Suppressor macrophage treated with lipopolysaccharide for 1 hour (primary cell): ENCODE measurements at regions not wholly inside any gene's neighbourhood (a gene's known extent, or its start where the extent isn't known, plus 50 kb on each side); places are given as distances from the start of the nearest gene placed in this dataset.

Experiments
- DNase-seq, 3 donors: peaks; one replicate each; pipeline ENCODE4 v3.0.0-alpha.2; 2020 to 2022

DNA sequence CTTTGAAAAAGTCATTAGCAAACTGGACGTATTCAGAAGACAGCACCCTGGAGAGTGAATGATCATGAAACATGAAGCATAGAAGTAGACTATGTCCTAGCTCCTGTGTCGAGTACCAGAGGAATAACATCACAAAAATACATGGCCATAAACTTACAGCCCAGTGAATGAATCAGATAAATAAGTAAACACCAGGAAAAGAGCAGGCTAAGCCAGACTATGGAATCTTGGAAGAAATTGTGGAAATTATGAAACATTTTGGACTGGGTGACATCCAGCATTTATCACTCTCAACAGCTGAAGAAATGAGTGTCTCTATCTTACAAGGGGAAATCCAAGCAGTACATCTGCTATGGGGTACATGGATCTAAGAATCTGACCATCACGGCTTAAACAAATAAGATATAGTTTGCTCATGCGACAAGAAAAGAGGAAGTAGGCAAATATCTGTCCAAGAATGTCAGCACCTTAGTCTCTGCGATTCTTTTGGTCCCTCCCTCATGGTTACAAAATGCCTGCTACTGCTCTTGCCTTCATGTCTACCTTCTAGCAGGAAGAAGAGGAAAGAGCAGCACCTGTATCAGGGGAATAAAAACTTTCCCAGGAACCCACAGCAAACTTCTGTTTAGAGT lies 481.5 kb downstream of the BCOR start:
- no peak for DNase-seq

DNA sequence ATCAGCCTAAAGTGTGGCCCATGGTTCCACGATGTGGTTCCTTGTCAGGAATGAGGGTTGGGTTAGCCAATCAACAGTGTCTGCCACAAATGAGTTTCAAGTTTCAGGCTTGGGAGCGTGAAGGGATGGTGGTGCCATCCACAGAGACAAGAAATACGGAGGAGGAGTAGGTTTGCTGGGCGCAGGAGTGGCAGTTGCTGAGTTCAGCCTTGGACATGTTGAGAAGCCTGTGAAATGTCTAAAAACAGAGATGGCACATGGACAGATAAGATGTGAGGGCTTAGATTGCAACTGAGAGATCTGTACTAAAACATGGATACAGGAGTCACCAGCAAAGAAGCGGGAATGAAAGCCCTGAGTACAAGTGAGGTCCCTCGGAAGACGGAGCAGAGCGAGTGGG lies 481.0 kb downstream of the BCOR start:
- no peak for DNase-seq

DNA sequence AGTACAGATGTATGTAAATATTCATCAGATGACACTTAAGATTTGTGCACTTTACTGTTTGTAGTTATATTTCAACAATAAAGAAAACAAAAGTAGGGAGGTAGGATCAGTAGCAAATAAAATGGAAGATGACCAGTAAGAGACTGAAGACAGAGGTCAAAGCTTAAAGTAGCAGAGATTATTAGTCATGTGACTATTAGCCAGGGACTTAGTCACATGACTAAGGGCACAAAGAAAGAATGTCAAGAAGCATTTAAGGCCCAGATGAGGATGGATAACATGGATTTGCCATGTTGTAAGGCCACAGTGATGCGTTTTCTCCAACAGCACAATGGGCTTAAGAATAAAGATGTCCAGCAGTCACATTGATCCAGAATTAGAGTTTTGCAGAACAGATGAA lies 479.6 kb downstream of the BCOR start:
- no peak for DNase-seq

DNA sequence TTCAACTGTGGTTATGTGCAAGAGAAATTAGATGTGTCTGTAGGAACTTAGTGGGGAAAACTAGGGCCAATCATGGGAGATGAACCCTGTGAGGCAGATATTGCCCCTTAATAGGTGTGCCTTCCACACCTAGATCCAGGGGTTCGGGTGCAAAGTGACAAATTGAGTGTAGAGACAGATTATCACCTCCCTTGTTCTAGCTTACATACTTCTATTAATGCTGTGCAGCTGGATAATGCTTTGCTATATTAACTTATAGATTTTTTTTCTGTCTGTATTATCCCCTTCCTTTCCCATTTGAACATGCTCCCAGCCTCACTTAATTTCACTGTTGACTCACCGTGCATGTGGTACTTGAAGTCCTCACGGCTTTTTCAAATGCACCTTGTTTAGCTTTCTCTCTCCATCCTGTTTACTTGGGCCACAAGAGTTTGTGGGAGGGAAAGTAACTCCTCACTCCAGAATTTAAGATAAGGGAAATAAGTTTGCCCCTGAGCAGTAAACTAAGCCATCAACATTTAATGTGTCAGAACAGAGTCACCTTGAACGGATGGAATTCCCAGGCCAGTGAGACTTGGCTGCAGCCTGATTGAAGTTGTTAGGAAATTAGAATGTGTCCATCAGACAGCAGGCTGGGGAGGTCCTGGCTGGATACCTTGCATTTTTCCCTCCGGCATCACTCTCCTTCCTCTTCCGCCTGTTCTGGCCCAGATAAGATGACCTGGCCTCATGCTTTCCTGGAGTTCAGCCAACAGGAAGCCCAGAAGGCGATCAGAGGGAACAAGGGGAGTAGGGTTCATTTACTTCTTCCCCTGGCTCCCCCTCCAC lies 478.4 kb downstream of the BCOR start:
- DNase-seq = no peak

DNA sequence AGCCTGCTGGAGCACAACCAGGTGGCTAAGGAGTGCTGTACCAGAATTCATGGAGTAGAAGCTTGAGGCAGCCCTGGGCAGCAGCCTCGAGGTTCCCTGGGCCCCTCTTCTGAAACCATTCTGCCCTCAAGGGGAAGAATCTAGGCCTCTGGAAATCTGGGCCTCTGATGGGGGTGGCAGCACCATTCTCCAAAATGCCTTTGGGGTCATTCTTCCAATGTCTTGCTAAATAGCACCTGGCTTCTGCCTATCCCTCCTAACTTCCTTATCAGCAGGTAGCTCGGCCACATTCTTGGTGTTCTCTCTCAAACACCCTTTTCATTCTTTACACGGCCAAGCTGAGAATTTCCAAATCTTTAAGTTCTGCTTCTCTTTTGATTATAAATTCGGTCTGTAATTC lies 473.6 kb downstream of the BCOR start:
- no peak for DNase-seq

DNA sequence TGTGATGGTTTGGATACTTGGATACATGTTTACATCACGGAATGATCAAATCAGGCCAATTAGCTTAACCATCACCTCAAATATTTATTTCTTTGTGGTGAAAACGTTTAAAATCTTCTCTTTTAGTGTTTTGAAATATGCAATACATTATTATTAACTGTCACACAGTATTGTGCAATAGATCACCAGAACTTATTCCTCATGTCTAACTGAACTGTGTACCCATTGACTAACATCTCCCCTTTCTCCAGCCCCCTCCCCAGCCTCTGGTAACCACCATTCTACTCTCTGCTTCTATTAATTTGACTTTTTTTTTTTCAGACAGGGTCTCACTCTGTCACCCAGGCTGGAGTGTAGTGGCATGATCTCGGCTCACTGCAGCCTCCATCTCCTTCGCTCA lies 471.9 kb downstream of the BCOR start:
- no peak for DNase-seq

DNA sequence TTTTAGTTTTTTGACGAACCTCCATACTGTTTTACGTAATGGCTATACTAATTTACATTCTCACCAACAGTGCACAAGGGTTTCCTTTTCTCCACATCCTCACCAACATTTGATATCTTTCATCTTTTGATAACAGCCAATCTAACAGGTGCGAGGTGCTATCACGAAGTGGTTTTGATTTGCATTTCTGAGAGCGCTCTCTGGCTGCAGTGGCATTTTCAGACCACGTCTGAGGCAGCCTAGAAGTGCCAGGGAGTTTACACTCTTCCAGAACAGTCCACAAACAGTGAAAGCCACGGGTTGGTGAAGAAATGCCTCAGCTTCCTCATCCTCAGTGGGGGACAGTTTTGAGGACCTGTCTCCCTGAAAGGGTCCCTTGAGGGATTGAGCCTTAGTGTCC lies 471.0 kb downstream of the BCOR start:
- DNase-seq = no peak

DNA sequence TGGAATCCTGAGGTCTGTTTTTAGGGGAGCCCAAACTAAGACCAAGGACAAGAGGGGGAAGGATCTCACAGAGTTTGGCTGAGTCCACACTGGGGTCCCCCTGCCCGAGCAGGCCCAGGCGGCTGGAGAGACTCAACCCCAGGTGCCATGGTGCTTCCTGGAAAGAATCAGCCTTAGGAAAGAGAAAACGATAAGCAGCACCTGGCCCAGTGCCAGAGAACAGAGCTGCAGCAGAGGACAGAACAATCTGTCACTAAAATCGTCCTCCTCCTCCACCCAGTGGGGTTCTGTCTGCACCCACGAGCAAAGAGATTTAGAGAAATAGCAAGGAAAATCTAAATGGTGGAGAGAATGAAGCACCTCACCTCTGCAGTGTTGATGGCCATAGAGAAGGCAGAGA lies 470.5 kb downstream of the BCOR start:
- no peak for DNase-seq

DNA sequence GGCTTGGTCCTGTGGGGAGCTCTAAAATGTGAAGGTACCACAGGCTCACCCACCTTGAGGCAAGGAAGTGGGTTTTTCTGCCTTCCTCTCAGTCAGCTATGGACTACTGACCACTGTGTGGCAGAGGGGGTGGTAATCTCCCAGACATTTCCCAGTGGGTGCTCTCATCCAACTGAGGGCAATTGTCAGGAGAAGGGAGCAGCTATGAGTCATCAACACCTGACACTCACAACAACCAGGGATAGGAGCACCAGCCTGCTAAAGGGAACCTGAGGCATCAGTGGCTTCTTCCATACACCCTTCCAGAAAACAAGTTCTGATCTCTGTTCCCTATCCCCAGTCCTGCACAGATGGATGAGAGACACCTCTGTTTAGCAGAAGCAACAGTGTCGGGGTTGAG lies 468.8 kb downstream of the BCOR start:
- no peak for DNase-seq

DNA sequence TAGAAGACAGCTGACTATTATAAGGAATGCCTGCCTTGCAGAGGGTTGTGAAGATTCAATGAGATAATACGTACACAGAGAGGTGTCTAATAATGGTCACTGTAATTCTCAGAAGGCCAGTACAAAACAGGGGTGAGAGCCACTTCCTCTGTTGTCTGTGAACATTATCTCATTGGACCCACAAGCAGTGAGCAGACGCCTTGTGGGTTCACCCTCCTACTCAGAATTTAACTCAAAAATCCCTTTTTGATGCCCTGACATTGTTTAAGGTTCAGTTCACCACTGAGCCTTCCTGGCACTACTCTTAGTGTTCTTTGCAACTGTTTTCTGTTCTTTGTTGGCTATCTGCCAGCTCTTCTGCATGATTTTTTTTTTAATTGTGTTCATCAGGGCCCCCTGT lies 467.4 kb downstream of the BCOR start:
- peak in 2 of 3 donors; percentile 21 to 45 for DNase-seq

DNA sequence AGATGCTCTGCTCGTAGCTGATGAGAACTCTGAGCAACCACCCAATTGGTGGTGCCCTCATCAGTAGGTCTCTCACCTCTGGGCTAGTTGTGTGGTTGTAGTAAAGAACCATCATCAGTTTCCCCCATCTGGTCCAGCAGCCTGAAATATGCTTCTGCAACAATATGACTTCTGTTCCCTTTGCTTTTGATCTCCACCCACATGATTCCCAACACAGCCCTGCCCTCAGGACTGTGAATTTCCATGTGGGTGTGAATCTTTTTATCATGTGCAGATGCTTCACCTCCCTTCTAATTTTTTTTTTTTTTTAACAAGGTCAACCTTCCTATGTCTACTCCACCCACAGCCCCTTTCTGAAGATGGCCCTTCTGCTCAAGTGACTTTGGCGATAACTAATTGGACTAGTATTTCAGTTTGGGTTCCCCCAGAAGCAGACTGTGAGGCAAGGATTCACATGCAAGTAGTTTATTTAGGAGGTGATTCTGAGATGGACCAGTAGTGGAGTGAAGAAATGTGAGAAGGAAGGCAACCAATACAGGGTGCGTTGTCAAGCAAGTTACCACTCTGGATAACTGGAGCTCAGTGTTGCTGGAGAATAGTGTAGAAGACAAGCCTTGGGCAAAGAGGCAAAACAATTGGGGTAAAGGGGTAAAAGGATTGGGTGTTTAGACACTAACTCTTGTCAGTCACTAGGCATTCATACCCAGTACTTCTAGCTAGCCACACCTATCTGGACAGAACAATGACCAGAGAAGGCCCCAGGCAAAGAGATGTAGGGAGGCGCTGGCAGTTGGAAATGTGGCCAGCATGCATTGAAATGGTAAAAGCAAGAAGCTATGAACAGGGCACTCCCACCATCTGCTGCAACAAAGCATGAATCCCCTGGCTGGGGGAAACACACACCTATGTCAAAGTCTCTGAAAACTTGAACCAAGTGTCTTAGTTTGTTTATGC lies 466.2 kb downstream of the BCOR start:
- DNase-seq = peak; percentile 26 to 51 (median 46)

DNA sequence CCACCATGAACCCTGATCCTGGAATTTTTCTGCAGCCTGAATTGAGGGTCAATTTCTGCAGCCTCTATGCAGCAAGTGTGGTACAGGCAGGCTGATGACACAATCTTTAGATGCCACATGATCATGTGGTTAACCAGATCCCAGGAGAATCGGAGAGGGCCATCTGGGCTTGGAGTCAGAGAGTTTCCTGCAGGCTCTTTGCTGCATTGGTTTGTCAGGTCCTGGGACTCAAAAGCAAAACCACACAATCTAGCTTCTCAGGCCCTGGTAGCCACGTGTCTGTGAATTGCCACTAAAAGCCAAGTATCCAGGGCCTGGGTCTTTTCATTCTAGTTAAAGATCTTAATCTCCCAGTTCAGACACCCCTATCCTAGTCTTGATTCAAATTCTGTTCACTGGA lies 464.5 kb downstream of the BCOR start:
- peak; percentile 37 to 42 (median 41) for DNase-seq

DNA sequence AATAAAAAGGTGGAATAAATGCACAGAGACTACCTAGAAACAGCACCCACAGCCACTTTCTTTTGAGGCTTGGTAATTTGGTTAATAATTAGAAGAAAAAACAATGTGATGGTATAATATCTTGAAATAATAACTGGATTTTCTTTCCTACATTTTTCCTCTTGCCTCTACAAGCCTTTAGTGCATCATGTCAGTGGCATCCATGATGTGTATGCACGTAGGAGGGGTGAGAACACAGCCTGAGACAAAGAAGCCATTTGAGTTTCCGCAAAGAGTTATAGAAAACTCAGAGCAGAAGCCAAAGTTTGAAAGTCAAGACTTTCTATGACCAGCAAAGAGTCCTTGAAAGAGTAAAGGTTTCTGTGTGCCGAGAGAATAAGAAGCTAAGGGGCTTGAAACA lies 461.3 kb downstream of the BCOR start:
- no peak for DNase-seq

DNA sequence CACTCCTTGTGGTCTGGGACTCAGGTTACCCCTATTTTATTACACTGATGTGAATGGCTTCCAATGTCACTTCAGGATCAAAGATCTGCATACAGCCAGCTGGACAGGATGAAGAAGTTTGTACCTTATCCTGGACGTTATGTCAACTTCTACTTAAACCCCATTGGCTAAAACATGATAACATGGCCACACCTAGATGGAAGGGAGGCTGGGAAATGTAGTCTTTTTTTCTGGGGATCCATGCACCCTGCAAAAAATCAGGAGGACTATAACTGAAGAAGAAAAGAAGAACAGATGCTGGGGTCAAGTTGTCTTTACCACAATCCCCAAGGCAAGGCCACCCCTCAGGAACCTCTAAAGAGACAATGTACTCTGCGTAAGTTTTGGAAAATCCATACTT lies 459.2 kb downstream of the BCOR start:
- DNase-seq = no peak

DNA sequence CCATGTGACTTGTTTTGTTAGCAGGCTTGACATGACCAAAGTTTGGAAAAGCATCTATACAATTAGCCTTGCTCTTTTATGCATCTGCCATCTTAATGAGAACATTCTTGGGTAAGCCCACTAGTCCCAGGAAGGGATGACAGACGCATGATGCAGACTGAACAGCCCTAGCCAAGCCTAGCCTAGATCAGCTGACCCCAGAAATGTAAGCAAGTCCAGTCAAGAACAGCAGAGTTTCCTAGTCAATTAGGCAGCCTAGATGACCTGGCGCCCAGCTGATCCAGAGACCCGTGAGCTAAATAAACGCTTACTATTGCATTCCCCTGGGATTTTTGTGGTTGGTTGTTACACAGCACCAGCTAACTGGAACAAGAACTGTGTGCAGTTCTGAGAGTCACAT lies 457.9 kb downstream of the BCOR start:
- DNase-seq = no peak

DNA sequence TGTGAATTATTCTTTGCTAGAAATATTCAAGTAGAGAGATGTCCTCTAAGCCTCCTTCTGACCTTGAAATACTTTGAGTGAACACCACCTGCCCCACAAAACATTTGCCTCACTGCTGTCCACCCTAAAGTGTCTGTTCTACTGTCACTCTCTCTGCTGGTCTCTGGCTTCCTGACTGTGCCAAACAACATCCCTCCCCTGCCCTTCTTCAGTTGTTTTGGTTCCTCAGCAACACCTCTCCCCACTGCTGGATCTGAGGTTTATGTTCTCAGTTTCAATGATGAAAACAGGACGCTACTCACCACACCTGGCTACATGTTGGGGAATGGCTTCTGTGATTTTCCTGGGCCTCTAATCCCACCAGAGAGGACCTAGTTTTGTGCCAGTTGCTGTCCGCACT lies 456.9 kb downstream of the BCOR start:
- DNase-seq = no peak

DNA sequence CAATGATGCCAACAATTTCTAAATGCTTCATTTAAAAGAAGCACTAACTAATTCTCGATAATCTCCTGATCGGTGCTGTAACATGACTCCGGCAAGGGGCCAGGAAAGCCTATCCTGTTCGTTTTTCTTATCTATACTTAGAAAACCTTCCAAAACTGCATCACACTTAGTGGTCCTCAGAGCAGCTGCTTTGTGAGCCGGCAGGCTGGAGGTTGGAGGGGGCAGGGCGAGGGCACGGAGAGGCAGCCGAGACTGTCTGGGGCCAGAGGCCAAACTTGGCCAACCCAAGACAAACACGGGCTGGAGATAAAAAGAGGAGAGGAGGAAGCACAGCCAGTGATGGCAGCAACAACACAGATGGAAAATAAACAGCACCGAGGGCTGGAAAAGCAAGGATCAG lies 455.7 kb downstream of the BCOR start:
- DNase-seq = no peak

DNA sequence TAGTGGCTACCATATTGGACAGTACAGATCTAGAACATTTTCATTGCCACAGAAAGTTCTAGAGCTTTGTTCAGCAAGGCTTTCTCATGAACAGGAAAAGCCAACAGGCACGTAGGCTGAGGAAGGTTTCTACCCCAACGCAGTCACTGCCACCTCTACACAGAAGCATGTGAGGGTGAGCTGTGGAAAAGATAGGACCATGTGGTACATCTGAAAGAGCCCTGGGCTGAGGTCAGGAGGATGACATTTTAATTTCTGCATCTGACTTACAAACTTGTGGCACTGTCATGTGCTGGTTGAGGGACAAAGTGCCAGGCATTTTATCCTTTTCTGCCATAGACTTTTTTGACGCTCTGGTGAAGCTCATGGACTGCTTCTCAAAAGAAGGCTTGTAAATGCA lies 454.2 kb downstream of the BCOR start:
- peak in 2 of 3 donors; percentile 18 to 23 for DNase-seq

DNA sequence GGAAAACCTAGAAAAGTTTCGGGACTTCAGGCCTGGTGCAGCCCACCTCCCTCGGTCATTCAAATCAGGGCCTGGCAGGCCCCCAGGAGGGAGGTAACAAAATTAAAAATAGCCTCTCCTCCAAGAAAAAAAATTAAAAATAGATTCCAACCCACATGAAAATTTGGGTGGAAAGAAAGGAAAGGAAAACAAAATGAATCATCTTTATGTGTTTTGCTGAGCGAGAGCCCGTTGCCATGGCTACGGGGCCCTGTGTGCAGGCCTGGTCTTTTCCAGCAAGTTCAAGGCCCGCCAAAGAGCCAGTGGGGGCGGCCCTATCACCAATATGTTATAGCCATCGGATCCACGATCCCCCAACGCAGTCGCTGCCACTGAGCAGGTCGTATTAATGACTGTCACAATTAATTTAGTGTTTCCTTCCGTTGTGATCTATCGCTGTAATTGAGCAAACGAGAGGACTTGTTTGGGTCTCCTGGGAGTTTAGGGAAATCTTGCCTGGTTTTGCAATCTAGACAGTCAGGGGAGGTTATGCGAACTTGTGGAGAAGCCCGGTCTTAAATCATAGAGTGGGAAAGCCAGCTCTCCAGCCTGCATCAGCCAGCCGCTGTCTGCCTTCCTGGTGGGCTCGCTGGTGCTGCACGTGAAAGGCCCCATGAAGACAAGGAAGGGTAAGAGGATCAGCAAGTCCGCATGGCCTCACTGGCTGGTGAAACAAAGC lies 452.4 kb downstream of the BCOR start:
- DNase-seq = peak; percentile 44 to 56 (median 54)

DNA sequence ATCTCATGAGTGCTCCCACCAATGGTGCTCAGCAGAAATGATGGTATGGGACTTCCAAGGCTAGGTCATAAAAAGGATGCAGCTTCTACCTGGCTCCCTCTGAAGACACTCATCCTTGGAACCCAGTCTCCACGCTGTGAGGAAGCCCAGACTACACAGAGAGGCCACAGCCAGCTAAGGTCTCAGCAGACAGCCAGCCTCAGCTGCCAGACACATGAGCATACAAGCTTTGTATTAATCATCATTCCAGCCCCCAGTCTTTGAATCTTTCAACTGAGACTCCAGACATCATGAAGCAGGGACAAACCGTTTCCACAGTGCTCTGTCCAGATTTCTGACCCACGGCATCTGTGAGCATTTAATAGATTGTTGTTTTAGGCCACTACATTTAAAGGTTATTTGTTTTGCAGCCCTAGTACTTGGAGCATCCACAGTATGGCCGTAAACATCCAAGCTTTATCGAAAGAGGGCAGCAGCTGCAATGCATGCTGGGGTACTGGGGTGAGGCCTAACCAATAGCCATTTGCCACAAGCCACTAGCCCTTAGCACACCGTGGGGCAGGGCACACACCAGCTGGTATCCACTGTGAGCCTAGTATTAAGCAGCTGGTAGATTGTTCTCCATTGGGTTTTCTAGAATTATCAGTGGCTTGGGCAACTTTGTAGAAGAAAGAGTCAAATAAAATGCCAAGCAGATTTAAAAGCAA lies 449.1 kb downstream of the BCOR start:
- DNase-seq = no peak

DNA sequence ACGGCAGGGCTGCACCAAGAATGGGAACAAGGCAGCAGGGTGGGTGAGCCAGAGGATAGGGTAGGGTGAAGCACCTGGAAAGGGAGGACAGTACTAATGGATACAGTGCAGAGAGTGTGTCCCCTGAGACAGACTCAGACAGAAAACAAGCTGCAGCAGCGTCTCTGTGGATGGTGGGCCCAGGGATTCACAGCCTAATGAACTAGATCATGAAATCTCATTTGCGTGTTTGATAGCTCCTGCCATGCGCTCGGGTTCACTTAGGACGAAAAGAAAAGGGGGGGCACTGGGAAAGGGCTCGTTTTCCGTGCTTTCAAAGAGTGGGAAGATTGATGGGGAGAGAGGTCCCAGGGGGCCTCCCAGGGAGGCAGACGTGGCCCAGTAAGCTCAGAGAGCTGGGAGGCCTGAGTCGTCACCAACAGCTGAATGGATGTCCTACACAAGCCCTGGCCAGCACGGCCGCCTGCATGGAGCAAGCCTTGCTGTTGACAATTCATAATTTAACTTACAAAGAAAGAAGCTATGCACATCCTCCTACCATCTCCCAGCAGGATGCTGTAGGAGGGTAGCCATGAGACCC lies 446.9 kb downstream of the BCOR start:
- no peak for DNase-seq

DNA sequence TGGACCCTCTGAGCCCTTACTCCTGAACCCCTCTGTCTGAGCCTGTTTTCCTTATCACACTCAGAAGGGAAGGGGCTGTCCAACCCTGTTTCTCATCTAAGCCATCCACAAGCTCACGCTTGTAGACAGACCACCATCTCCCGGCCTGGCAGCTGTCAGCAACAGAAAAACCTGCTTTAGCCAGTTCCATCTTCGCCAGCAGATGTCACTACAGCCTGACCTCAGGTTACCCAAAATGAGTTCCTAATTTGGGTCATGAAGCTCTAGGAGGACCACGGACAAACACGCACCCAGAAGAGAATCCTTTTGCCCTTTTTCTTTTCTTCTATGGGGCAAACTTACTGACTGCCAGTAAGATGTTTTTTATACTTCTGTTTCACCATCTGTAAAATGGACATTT lies 445.4 kb downstream of the BCOR start:
- peak; percentile 35 to 50 (median 44) for DNase-seq
